ENCODE measurements at regions not wholly inside any gene's neighbourhood (a gene's known extent, or its start where the extent isn't known, plus 50 kb on each side); places are given as distances from the start of the nearest gene placed in this dataset.

GRCh38 chr2:18396329-18397010 lies 164.0 kb downstream of the RDH14 start:
- TF ChIP-seq CTCF (IDR thresholded peaks at IDR 0.05) (no peak), POLR2A (IDR thresholded peaks at IDR 0.05) (no peak)
